GM12878 (cell line): ENCODE measurements at regions not wholly inside any gene's neighbourhood (a gene's known extent, or its start where the extent isn't known, plus 50 kb on each side); places are given as distances from the start of the nearest gene placed in this dataset.

Source experiments
- CEBPB ChIP-seq, 2 experiments: fragments of 150-350 bp in 1 of 2; IDR thresholded peaks; 2 replicates each; pipeline ENCODE4 v1.6.1; 2012 to 2014; ENCODE audit warnings: low read depth in 2 of 2, low read length in 2 of 2, borderline replicate concordance in 1 of 2, inconsistent platforms in 1 of 2
- CHD2 ChIP-seq: IDR thresholded peaks from 2 replicates; pipeline ENCODE4 v1.6.1; 2011; ENCODE audit warnings: low read depth, low read length, improper control_type of control experiment, borderline replicate concordance
- KDM1A ChIP-seq: fragments of 200-600 bp; sonication (generic); IDR thresholded peaks from 2 replicates; pipeline ENCODE4 v1.6.1; 2016; ENCODE audit warnings: borderline replicate concordance
- MYC ChIP-seq: IDR thresholded peaks from 2 replicates; pipeline ENCODE4 v1.6.1; 2011; ENCODE audit warnings: mild to moderate bottlenecking, low read length, moderate library complexity, inconsistent platforms; ENCODE audit not compliant: insufficient read depth, insufficient replicate concordance, insufficient read length, severe bottlenecking
- NFXL1 ChIP-seq: fragments of 450-650 bp; IDR thresholded peaks from 2 replicates; pipeline ENCODE4 v1.6.1; 2017; ENCODE audit warnings: antibody characterized with exemption, mild to moderate bottlenecking, borderline replicate concordance
- POLR2AphosphoS2 ChIP-seq: IDR thresholded peaks from 2 replicates; pipeline ENCODE4 v1.6.1; 2011; ENCODE audit warnings: low read depth, mild to moderate bottlenecking, low read length, improper control_type of control experiment, moderate library complexity
- POLR2AphosphoS5 ChIP-seq: IDR thresholded peaks from 2 replicates; pipeline ENCODE4 v1.6.1; 2011; ENCODE audit warnings: mild to moderate bottlenecking, low read length, inconsistent platforms
- SP1 ChIP-seq: IDR thresholded peaks from one replicate; pipeline ENCODE4 v1.6.1; 2011; ENCODE audit warnings: low read depth, low read length
- SREBF2 ChIP-seq: IDR thresholded peaks from 2 replicates; pipeline ENCODE4 v1.6.1; 2012; ENCODE audit warnings: mild to moderate bottlenecking, low read length
- TF ChIP-seq, protein P1 (sequence below), 3 experiments: IDR thresholded peaks in 2 of 3; conservative IDR thresholded peaks in 1 of 3; 2 replicates each; pipeline ENCODE4 v1.5.1; 2011; ENCODE audit warnings: low read depth in 3 of 3, low read length in 3 of 3, mild to moderate bottlenecking in 3 of 3, control low read depth in 2 of 3, moderate library complexity in 2 of 3, inconsistent platforms in 1 of 3, mixed read lengths in 1 of 3; ENCODE audit not compliant: control insufficient read depth in 2 of 3, insufficient read depth in 1 of 3; ENCODE audit errors: extremely low read depth in 1 of 3
- TF ChIP-seq, protein P2 (sequence below): IDR thresholded peaks from 2 replicates; pipeline ENCODE4 v1.6.1; 2012; ENCODE audit warnings: low read depth, low read length, improper control_type of control experiment
- TF ChIP-seq, protein P3 (sequence below): IDR thresholded peaks from 2 replicates; pipeline ENCODE4 v1.6.1; 2011; ENCODE audit warnings: borderline replicate concordance, low read depth, mild to moderate bottlenecking, moderate library complexity, mixed read lengths, low read length; ENCODE audit not compliant: insufficient read depth; ENCODE audit errors: extremely low read length

DNA sequence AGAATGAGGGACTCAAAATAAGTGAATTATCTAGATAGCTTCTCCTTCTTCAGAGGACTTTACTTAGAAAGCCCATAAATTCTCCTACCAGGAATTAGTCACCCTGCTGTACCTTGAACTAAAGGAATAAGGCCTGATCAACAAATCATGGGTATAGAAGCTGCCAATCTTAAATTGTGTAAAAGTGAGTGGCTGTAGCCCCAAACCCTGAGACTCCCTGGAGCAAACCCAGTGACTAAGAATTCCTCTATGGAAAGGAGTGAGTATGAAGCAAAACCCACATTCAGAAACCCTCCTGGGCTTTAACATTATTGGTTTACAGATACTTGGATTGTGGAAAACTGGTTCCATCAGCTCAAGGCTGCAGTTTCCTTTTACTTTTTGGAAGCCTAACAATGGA lies 285.8 kb upstream of the TBX18 start:
- TF ChIP-seq NFXL1 (no peak), CHD2 (no peak), CEBPB (IDR thresholded peaks at IDR 0.05; ENCODE audit: borderline replicate concordance in 1 of 2, low read depth in 2 of 2, low read length in 2 of 2) (no peak), SP1 (no peak), POLR2AphosphoS5 (no peak), SREBF2 (no peak), KDM1A (no peak), MYC (no peak), POLR2AphosphoS2 (no peak)
- TF ChIP-seq, protein P1, sequence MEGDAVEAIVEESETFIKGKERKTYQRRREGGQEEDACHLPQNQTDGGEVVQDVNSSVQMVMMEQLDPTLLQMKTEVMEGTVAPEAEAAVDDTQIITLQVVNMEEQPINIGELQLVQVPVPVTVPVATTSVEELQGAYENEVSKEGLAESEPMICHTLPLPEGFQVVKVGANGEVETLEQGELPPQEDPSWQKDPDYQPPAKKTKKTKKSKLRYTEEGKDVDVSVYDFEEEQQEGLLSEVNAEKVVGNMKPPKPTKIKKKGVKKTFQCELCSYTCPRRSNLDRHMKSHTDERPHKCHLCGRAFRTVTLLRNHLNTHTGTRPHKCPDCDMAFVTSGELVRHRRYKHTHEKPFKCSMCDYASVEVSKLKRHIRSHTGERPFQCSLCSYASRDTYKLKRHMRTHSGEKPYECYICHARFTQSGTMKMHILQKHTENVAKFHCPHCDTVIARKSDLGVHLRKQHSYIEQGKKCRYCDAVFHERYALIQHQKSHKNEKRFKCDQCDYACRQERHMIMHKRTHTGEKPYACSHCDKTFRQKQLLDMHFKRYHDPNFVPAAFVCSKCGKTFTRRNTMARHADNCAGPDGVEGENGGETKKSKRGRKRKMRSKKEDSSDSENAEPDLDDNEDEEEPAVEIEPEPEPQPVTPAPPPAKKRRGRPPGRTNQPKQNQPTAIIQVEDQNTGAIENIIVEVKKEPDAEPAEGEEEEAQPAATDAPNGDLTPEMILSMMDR (IDR thresholded peaks at IDR 0.05 in 2 of 3, conservative IDR thresholded peaks at IDR 0.05 in 1 of 3; ENCODE audit: control insufficient read depth in 2 of 3, extremely low read depth in 1 of 3, insufficient read depth in 1 of 3, low read depth in 3 of 3, low read length in 3 of 3), result no peak
- TF ChIP-seq, protein P2, sequence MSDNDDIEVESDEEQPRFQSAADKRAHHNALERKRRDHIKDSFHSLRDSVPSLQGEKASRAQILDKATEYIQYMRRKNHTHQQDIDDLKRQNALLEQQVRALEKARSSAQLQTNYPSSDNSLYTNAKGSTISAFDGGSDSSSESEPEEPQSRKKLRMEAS, result no peak
- TF ChIP-seq, protein P3, sequence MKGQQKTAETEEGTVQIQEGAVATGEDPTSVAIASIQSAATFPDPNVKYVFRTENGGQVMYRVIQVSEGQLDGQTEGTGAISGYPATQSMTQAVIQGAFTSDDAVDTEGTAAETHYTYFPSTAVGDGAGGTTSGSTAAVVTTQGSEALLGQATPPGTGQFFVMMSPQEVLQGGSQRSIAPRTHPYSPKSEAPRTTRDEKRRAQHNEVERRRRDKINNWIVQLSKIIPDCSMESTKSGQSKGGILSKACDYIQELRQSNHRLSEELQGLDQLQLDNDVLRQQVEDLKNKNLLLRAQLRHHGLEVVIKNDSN, result no peak
